ENCODE measurements at regions not wholly inside any gene's neighbourhood (a gene's known extent, or its start where the extent isn't known, plus 50 kb on each side); places are given as distances from the start of the nearest gene placed in this dataset.

- TF ChIP-seq CTCF (IDR thresholded peaks at IDR 0.05; ENCODE audit: insufficient read depth, low read depth, low read length) (no peak), EZH2 (IDR thresholded peaks at IDR 0.05; ENCODE audit: insufficient read depth, low read length) (no peak)
Observed at GRCh38 chr14:97592341-97592980, 795.3 kb downstream of the VRK1 start.

Measured in astrocyte (in vitro differentiated cells and primary cell).